Activated CD4-positive, alpha-beta T cell treated with anti-CD3 and anti-CD28 coated beads for 24 hours (primary cell): ENCODE measurements at regions not wholly inside any gene's neighbourhood (a gene's known extent, or its start where the extent isn't known, plus 50 kb on each side); places are given as distances from the start of the nearest gene placed in this dataset.
A peak's percentile ranks its signal among the peaks of the same experiment; 100 is the strongest.

Experiments used
- DNase-seq, 2 donors: peaks; one replicate each; pipeline ENCODE4 v3.0.0-alpha.2; 2020; ENCODE audit warnings: low read depth in 2 of 2

GRCh38 chr6:149182262-149182661, 135.2 kb upstream of the TAB2 start:
- DNase-seq = no peak

GRCh38 chr6:149184523-149184922, 133.0 kb upstream of the TAB2 start:
- no peak for DNase-seq

DNA sequence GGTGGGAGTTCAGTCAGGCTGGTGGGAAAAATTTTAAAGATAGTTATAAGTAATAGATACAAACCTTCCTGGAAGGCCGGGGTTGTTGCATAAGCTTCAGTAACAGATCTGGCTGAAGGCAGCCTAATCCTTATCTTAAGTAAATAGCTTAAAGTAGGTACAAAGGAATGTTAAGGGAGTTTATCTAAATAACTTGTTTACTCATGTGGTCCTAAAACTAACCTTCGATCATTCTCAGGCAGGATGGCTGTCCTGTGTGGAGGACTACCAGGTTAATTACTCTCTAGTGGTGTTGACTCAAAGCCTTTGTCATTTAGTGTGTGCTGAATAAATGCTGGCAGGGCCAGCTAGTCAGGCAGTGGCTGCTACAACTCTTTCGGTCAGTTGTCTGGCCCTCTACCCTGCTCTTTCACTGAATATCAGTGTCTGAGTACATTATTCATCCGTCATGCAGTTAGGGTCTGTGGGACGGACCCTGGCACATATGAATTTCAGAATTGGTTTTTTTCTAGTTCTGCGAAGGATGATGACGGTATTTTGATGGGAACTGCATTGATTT, 131.6 kb upstream of the TAB2 start:
- DNase-seq = no peak

GRCh38 chr6:149186873-149187272, 130.6 kb upstream of the TAB2 start:
- no peak for DNase-seq

GRCh38 chr6:149190224-149190831, 127.2 kb upstream of the TAB2 start:
- peak; percentile 37 to 52 for DNase-seq

DNA sequence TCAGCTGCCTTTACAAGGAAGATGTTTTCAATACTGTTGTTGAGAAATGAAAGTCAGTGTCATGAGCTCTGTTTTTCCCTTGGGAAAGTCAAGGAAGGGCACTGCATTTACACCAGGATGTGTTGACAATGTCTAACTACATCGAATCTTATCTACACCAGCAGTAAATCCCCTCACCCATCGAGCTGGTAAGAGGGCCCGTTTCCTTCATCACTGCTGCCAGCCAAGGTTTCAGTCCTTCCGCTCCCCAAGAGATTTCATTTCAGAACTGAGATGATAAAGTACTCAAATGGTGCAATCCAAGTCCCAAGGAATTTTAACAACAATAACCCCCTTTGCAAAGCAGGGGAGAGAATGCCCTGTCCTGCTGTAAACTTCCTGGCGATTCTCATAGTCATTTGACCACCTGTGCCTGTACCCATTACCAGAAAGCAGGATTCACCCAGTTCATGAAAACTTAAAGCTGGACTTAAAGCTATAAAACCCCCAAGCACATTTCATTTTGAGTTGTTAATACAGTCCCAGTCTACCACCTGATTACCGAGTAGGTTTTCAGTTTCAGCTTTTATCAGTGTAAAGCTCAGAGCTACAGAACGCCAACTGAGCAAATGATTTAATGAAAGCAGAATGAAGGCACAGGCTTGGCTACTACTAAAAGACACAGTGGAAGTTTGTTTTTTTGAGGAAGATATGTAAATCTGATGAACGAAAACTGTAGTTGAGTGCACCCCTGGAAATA, 122.5 kb upstream of the TAB2 start:
- no peak for DNase-seq

GRCh38 chr6:149196091-149196490, 121.4 kb upstream of the TAB2 start:
- no peak for DNase-seq

DNA sequence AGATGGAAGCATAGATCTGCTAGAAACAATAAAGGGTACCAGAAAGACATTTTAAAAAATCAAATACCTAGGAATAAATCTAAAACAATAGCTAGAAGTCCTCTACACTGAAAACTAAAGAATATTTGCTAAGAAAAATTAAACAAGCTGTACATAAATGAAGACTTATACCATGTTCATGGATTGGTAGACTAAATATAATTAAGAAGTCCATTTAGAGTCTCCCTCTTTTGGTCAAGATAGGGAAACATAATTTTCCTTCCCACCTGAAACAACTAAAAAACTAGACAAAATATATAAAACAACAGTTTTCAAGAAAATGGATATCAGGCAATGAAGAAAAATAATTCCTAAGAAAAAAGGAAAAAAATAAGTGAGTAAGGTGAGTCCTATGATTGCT, 120.0 kb upstream of the TAB2 start:
- no peak for DNase-seq

GRCh38 chr6:149198265-149198664, 119.2 kb upstream of the TAB2 start:
- no peak for DNase-seq

DNA sequence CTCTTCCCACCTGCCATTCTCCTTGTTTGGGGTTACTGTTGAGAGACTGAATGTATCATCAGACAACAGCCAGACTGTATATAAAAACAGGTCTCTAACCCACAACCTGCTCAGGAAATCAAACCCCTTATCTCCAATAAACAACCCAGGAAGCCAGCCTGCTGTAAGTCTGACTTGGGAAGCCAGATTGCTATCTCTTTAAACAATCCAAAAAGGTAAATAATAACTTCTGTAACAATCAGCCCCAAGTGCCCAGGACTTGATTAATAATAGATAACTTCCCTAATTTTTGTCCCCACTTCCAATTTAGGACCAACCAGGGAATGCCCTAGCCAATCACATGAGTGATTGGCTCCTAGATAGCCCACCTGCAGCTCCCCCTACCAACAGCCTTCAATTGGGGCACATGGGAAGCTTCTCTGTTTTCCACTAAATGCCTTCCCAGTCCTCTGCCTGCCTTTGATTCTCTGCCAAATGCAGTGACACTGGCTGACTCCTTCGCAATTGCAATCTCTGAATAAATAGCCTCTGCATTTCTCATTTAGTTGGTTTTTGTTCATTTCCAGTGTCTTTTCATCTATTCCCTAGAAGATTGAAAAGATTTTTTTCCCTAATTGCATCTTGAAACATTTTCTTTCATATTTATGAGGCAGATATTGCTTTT, 117.1 kb upstream of the TAB2 start:
- DNase-seq = no peak

DNA sequence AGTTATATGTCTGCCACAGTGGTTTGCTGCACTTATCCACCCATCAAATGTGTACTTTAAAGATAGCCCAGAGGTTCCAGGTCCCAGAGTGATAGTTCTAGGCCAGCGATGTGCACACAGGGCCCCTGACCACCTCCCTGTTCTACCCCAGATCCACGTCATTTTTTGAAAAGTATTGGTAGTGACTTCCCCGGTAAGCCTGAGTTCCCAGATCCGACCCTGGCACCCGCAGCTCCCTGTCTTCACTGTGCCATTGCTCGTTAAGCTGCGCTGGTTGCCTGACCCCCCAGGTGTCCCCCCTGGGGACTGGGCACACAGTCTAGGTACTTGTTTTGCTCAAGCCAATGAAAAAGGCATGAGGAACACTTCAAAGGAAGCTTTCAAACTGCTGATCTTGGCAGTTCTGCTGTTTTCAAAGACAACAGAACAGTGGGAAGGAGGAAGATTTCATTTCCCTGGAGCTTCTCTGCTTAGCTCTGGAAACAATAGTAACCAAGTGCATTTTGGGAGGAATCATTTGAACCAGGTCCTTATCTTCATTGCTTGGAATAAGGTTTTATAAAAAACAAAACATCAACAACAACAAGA, 116.3 kb upstream of the TAB2 start:
- no peak for DNase-seq

- no peak for DNase-seq
These were observed 115.4 kb upstream of the TAB2 start for GRCh38 chr6:149202100-149202499.

DNA sequence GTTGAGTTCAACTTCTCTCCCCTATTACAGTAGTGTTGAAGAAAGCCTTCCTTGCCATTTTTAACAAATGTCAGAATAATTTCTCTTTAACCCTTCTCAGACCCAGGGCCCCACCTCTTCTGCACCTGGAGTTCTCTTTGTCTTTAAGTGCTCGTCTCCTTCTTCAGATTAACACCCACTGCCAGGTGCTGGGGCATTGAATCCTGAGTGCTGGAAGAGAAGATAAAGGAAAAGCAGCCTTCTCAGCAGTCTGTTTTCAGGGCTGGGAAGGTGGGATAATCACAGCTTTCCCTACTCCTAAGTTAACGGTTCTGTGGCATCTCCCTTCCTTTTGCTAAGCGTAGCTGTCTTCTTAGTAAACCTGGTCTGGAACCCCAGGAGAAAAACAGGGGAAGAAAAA, 114.6 kb upstream of the TAB2 start:
- no peak for DNase-seq

DNA sequence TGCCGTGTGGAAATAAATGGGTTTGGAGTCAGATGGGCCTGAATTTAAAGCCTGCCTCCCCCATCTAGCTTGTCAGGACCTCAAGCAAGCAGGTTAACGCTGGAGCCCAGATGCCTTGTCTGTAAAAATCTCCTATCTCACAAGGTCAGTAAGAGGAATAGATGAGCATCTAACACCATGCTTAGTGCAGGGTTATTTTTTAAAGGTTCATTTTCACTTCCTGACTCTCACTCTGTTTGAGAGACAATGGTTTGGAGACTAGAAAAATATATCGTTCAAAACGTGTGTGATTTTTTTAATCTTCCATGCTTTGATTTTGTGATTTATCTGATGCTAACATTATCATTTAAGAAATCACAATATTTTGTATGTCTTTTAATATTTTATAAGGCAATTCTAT, 114.0 kb upstream of the TAB2 start:
- DNase-seq = no peak

DNA sequence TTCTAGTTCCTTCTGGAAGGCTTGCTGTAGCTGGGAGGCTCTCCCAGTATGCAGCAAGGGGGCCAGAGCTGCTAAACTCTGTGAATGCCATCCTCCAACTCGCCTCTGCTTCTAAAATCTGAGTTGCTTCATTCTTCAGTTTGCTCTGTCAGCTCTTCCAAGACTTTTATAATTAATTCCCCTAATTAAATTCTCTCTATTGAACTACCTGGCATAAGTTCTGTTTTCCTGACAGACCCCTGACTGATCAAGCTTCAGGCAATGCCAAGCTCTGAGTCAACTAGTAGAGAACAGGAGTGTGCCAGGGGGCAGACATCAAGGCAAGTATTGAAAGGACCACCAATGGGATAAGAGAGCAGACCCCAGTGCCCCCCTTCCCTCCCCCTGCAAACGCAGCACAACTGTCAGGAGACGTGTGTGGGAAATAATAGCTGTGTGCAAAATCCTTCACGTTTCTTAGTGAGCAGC, 109.3 kb upstream of the TAB2 start:
- DNase-seq = no peak

DNA sequence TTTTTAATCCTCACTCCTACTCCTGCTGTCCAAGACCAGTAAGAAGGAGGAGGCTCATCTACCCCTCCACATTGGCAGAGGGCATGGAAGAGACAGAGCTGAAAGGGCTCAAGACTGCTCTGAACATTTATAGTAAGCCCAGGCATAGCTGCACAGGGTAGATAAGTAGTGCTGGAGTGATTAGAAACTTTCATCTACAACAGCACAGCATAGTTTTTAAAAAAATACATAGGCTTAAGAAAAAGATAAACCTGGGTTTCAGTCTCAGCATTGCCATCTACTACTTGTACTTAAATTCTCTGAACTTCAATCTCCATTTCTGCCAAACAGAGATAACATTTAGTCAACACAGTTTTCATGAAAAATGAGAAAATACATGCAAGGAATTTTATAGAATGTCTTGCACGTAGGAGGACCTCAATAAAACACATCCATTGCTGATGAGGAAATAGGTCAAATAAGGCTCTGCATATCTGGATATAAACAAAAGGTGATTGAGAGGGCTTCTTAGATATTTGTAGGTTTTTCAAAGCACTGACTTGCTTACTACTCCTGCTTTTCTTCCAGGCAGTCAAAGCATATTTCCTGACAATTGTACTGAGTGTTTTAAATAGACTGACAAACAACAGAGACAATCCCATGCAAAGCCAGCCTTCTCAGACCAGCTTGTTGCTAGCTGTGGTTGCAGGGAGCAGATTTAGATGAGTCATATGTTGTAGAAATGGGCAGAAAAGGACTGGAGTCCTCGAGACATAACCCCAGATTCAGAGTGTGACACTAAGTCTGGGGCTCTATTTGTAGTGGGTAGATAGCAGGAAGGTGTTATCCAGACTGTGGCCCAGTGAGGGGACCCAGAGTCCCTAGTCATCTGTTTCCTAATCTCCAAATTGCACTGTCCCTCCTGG, 107.4 kb upstream of the TAB2 start:
- DNase-seq = no peak

GRCh38 chr6:149211046-149211571, 106.4 kb upstream of the TAB2 start:
- DNase-seq = no peak

DNA sequence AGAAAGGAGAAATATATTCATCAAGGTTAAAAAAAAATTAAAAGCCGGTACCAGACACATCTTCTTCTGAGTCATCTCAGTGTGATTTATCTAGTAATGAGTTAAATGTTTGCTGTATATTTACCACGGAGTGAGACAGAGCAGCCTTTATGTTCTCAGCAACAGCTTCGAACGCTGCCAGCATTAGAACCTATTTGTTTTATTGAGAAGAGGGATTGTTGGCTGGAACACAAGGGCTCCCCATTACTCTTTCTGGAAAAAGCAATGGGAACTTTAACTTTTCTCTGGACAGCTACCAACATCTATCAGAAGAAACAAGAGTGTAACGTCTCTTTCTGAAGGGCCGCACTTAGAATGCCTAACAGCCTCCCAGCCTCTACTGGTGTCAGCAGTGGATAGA, 105.3 kb upstream of the TAB2 start:
- DNase-seq = no peak

- peak in 1 of 2 donors; percentile 29 for DNase-seq
These were observed 104.4 kb upstream of the TAB2 start for GRCh38 chr6:149212892-149213801.

- no peak for DNase-seq
These were observed 103.7 kb upstream of the TAB2 start for GRCh38 chr6:149213829-149214228.
